ENCODE measurements at regions not wholly inside any gene's neighbourhood (a gene's known extent, or its start where the extent isn't known, plus 50 kb on each side); places are given as distances from the start of the nearest gene placed in this dataset.

DNA sequence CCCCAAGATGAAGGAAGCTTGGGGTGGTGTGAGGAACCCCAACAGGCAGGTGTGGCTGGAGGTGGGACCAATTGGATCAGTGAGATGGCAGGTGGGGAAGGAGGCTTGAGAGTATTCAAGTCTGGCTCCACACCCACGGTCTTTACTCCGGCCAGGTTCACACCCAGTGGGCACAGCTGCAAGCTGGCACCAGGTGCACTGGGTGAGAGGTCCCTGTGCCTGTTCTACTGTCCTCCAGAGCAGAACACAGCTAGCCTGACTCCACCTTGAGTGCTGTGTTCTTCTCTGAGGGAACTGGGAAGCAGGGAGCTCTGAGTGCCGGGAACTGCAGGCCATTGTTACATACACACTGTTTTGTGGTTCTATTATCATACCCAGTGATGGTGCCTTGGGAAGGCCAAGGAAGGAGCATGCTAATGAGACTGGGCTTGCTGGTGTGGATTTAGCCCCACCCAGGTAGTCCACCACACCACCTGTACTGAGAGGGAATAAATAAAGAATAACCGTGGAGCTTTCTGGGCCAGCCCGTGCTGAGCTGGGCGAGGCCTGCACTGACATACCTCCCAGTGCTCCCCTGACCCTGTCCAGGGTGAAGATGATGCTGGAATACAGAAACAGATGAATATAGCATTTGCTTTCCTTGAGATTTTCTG is 93.4 kb downstream of the ABHD5 start:
- DNase-seq (ENCODE audit: extremely low read depth in 1 of 11, low read depth in 9 of 11, low spot score in 4 of 11) = no peak

DNA sequence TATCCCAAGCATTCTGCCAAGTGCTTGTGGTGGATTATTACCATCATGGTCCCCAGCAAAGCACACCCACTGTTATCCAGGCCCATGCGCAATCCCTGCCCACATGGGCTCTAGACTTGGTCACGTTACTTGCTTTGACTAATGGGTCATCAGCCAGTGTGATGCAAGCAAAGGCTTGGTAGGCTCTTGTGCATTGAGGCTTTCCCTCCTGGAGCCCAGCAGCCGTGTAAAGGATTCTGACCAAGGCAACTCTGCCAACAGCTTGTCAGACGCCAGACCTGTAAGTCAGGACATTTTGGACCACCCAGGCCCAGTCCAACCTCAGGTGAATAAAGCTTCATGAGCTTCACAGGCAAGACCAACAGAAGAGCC is 93.9 kb downstream of the ABHD5 start:
- DNase-seq (ENCODE audit: extremely low read depth in 1 of 11, low read depth in 9 of 11, low spot score in 4 of 11) = no peak

DNA sequence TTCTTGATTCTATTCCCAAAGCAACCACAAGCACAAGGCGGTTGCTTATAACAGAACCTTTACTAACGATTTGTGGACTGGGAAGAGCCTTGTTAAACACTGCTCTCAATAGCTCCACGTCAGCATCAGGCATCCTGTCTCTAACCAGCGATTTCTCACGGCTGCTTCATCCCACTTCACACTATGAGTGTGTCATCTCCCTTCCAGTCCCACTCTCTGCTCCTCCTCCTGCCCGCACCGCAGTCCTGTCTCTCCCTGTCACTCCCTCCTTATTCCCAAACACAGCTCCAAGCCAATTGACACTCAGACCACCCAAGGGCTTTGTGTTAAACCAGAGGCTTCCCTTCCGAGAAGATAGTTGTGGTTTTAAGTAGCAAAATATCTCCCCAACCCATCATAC is 94.8 kb downstream of the ABHD5 start:
- DNase-seq (ENCODE audit: extremely low read depth in 1 of 11, low read depth in 9 of 11, low spot score in 4 of 11) = no peak

DNA sequence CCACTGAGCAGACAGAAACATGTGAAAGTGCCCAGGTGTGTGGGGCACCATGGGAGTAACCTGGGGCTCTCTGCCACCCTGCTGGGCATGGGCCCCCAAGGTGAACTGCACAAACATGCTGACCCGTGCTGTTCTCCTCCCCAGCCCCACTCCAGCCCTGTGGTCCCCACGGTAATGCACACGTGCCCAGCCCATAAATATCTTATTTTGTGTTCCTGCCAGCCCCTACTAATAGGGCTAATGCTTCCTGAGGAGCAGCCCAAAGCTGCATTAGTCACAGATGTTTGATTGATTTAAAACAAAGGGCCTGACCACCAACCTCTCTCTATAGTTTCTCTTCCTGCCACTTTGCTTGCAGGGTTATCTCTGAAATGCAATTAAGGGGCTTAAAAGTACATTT is 95.4 kb downstream of the ABHD5 start:
- no peak for DNase-seq (ENCODE audit: extremely low read depth in 1 of 11, low read depth in 9 of 11, low spot score in 4 of 11)

DNA sequence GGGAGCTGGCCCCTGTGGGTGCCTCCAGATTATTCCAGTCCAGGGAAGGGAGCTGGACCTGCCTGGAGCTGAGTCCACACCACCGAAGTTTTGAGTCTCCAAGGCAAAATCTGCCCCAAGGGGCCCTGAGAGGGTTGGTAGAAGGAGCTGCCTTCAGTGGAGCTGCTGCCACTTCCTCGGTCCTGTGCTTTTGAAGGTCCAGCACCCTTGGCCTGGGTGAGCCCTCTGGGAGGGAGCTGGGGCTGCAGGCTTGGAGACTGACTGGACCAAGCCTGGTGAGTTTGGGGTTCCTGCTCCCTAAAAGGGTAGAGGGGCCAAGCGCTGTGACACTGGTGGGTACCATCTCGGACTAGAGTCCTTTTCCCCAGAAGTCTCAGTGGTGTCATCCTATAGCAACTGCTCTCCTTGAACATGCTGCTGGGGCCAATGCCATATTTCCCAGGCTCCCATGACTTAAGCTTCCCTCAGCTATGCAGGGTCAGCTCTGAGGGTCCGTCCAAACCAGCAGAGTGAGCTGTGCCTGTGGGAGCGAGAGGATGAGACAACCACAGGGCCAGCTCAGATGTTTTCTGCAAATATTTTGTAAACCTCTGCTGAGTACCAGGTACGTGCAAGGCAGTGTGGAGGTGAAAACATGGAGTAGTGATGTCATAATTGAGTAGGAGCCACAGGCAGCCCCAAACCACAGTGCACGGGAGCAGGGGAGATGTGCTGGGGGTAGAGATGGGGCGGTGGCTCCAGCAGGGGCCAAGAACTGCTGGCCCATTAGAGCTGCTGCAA is 96.0 kb downstream of the ABHD5 start:
- no peak for DNase-seq (ENCODE audit: extremely low read depth in 1 of 11, low read depth in 9 of 11, low spot score in 4 of 11)

DNA sequence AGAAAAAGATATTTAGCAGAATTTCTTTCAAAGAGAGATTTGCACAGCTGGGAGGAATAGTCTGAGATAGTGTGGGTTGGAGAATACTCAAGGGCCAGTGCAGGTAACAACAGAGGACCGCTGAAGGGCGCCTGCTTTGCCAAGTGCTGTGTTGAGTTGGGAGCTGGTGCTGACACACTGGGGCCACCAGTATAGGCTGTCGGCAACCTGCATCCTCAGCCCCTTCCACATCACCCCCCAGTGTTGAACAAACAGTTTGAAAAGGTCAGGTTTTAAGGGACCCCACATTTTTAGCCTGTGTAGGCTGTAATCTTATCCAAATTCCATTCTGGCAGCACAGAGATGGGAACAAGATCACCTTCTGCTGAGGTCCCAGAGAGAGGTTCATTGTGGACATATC is 96.6 kb downstream of the ABHD5 start:
- no peak for DNase-seq (ENCODE audit: extremely low read depth in 1 of 11, low read depth in 9 of 11, low spot score in 4 of 11)

DNA sequence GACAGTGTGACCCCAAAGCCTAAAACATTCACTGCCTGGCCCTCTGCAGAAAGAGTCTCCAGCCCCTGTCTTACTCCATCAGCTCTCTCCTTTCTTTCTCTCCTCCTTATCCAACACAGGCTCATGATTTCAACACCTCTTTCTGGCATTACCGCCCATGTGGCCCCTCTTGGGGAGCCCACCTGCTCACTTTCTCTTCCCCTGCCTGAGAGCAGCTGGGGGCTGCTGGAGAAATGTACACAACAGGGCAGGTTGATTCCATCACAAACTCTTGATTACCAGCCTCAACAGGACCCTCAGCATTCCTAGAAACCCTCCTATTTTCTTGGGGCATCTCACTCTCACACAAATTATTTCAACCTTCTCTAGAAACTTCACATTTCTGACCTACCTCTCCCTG is 98.3 kb downstream of the ABHD5 start:
- DNase-seq (ENCODE audit: extremely low read depth in 1 of 11, low read depth in 9 of 11, low spot score in 4 of 11) = no peak

DNA sequence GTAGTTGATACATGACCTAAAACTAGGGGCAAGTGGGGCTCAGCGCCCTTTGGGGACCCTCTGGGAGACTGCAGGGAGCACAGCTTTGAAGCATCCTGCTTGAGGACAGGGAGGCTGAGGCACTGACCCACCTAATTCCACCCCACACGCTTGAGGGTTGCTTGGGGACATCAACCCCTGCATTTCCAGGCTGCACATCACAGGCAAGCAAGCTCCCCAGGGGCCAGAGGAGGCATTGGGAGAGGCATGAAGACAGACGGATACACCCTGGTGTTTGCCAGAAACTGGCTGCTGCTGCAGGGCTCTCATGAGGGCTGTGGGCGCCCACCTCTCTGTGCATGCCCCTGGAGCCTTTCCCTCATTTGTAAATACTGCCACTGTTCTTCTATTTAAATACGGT is 99.3 kb downstream of the ABHD5 start:
- no peak for DNase-seq (ENCODE audit: extremely low read depth in 1 of 11, low read depth in 9 of 11, low spot score in 4 of 11)

DNA sequence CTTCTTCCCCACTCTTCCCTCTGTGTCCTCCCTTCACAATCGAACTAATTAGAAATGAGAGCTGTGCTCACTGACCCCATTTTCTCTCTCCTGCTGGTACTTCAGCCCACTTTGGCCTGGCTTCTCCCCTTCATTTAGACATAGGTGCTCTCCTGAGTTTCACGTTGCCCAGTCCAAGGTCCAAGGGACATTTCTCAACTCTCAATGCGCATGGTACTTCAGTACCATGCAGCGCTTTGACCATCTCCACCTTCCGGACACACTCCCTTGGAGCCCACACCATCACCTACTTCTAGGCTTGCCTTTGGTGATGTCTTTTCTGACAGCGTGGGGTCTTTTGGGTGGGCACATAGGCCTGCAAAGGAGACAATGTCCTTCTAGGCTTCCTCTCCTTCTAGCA is 99.7 kb downstream of the ABHD5 start:
- DNase-seq (ENCODE audit: extremely low read depth in 1 of 11, low read depth in 9 of 11, low spot score in 4 of 11) = no peak

DNA sequence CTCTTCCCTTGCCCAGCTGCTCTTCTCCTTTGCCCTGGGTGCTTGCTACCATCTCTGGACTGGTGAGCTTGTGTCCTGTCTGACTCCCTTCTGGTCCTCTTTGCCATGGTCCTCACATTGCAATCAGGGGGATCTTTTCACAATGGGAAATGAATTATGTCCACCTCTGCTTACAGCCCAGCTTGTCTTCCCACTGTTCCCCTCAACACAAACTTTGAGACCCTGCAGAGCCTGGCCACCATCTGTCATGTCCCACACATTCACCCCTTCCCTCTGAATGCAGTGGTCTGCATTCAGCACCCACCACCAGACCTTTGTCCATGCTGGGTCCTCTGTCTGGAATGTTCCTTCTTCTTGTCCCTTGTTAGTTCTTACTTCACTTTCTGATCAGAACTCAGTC is 100.5 kb downstream of the ABHD5 start:
- no peak for DNase-seq (ENCODE audit: extremely low read depth in 1 of 11, low read depth in 9 of 11, low spot score in 4 of 11)

DNA sequence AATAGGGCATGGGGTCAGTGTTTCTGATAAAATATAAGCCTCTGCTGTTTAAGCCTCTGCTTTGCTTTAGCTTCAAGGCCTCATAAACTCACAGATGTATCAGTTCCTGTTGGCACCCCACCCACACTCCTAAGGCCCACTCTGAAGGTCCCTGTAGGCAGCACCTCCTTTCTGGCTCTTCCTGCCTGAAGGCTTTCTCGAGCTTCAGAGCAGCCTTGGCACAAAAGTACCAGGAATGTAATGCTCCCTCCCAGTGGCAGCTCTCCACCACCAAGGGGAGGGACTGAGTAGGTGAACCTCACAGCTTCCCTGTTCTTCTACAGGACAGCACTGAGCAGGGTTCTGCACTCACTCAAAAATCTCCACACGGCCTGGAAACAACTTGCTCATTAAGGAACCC is 102.2 kb downstream of the ABHD5 start:
- no peak for DNase-seq (ENCODE audit: extremely low read depth in 1 of 11, low read depth in 9 of 11, low spot score in 4 of 11)

DNA sequence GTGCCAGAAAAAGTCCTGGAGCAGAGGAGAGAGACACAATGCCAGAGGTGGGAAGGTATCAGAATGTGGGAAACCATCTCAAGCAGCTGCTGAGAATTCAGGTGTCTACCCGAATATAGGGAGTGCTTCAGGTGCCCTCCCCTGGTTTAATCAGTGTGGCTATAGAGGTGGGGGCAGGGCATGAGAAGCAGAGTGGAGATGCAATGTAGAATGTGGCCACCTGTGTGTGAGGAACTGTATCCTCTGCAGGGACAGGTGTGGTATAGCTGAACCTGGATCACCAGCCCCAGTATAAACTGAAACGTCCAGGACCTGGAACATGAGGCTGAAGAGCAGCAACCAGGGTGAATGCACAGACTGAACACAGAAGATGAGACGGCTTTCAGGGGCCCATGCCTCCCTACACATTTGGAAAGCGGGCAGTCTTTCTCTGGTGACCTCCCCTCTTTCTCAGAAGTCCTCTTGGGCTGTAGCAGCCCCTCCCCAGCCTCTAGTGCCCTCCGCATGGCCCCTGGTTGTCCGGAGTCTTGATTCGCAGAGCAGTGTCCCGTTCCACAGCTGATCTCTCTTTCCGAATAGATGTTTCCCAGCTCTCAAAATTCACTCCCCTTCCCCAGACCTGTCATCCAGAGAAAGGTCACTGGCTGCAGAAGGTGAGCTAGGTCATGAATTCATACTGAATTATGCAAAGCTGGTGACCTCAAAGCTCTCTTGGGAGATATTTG is 103.1 kb downstream of the ABHD5 start:
- DNase-seq (ENCODE audit: extremely low read depth in 1 of 11, low read depth in 9 of 11, low spot score in 4 of 11) = no peak

DNA sequence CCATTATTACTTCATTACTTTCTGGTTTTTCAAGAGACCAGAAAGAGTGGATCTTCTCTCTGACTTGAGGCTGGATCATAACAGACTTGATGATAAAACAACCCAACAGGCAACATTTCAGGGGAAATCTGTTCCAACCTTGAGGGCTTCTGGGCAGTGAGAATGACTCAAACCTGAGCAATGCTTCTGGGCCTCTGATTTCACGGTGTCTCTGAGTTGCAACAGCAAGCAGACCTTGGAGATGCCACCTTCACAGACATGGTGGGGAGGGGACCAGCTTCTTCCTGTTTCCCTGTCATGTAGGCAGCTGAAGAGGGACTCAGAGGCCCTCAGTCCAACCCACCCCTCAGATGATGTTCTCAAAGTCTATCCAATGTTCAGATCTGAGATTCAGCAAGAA is 104.0 kb downstream of the ABHD5 start:
- no peak for DNase-seq (ENCODE audit: extremely low read depth in 1 of 11, low read depth in 9 of 11, low spot score in 4 of 11)

DNA sequence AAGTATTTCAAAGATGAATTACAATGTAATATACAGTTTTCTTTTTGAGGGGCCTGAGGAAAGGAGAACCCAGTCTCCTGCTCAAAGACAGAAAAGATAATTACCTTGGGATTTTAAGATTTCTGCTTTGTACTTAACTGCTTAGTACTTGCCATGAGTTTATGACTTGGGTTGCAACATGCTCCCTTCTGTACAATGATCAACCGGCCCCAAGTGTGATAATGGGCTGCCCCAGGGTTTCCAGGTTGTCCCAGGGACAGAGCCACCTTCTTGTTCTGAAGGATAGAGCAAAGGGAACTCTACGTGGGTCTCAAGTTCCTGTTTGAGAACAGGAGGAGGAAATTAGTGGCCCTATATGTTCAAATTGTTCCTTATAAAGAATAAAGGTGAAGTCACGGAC is 104.8 kb downstream of the ABHD5 start:
- no peak for DNase-seq (ENCODE audit: extremely low read depth in 1 of 11, low read depth in 9 of 11, low spot score in 4 of 11)

DNA sequence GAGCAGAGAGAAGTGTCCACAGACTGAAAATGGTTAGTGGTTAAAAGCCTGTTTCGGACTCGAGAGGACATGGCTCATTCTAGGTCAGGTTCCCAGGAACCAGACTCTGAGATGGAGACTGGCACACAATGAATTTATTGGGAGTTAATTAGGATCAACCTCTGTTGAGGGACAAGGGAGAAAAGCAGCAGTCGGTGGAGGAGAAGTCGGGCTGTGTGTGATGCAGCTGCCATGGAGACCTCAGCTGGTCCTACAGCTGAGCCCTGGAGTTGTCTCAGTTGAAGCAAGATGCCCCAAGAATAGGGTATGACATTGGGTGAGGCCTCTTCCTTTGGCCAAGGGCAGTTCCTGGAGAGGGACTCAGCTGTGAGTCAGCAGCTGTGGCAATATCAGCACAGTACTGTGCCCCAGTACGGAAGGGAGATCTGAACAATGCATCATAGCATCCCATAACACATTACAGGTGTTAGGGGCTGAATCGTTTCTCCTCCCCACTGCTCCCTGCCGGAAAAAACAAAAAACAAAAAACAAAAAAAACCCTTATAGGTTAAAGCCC is 105.4 kb downstream of the ABHD5 start:
- no peak for DNase-seq (ENCODE audit: extremely low read depth in 1 of 11, low read depth in 9 of 11, low spot score in 4 of 11)

DNA sequence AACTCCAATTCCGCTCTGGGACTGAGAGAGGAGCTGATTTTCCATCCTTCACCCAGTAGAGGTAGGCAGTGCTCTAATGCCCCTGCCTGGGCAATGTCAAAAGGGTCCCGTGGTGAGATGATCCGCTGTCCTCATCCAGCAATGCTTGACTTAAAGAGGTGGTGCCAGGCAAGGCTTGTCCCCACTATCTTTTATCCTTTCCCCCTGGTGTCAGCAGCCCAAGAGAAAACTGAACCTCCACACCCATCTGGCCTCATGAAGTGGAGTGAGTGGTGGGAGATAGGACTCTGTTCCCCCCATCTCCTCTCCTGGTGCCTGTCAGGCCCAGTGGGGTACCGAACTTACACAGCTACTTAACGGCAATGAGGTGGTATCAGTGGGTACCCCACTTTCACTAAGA is 107.1 kb downstream of the ABHD5 start:
- no peak for DNase-seq (ENCODE audit: extremely low read depth in 1 of 11, low read depth in 9 of 11, low spot score in 4 of 11)

DNA sequence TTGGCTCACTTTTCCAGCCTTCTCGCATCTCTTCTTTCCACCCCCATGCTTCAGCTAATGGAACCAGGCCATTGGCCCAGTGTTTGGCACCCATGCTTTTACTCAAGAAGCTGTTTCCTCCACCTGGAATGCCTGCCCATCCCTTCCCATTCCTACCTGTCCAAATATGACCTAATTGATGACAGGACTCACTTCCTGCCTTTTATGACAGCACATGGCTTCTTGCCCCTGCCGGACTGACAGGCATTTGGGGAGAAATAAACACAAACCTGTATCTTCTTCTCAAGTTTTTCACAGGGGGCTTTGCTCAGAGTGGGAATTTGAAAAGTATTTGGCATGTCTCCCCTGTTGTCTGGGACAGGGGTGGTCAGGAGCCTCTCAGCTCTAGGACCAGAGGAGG is 120.1 kb downstream of the ABHD5 start:
- no peak for DNase-seq (ENCODE audit: extremely low read depth in 1 of 11, low read depth in 9 of 11, low spot score in 4 of 11)

DNA sequence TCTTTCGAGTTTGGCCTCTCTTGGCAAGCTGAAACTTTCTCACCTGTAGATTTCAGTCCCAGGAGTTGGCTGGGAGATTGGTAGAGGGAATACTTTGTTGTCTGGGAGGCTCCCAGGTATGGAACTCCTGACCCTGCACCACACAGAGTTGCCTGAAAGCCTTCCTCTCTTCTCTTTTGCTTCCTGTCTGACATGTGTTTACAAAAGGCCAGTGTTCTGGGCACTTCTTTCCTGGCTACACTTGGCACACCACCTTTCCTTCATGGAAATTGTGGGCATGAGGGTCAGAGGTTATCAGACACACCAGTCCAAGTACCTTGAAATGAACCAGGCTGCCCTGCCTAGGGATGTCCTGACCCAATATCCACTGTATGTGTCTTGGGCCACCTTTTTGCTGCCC is 123.7 kb downstream of the ABHD5 start:
- no peak for DNase-seq (ENCODE audit: extremely low read depth in 1 of 11, low read depth in 9 of 11, low spot score in 4 of 11)

DNA sequence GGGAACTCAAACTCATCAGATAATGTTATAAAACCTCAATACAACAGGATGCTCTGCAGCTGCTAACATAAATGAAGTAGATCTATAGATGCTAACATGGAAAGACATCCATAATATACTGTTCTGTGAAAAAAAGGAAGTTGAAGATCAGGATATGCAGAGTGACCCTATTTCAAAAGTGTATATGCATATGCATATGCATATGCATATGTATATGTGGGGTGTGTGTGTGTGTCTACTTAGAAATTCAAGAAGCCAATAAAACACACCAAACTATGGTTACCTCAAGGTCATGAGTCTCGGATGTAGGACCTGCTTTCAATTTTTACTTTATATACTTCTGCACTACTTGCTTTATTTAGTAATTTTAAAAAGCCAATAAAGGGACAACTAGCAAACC is 125.6 kb downstream of the ABHD5 start:
- no peak for DNase-seq (ENCODE audit: extremely low read depth in 1 of 11, low read depth in 9 of 11, low spot score in 4 of 11)

DNA sequence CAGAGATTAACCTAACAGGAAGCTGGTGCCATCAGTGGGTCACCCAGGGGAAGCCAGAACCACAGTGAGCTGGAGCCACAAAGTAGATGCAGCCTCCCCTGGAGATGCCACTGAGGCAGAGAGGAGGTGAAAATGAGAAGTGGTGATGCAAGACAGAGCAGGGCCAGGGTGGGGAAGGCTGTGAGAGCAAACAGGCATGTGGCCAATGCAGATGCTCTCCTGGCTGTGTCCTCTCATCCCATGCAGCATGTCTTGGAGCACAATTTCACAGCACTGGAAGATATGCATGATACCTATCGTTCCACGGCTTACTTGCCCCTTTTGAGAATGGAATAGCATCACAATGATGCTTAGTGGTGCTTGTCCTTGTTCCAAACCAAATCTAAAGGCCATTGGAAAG is 126.3 kb downstream of the ABHD5 start:
- no peak for DNase-seq (ENCODE audit: extremely low read depth in 1 of 11, low read depth in 9 of 11, low spot score in 4 of 11)

Data from renal cortex interstitium (tissue), 11 donors.